H9 (cell line): ENCODE measurements at regions not wholly inside any gene's neighbourhood (a gene's known extent, or its start where the extent isn't known, plus 50 kb on each side); places are given as distances from the start of the nearest gene placed in this dataset.

Experiments used
- DNase-seq: peaks from one replicate; pipeline ENCODE4 v3.0.0-alpha.2; 2017
- H2AFZ ChIP-seq: one replicate; pipeline ENCODE4 v1.6.1; 2013; ENCODE audit warnings: mild to moderate bottlenecking, low read length, control low read depth, moderate library complexity
- H2AK5ac ChIP-seq: 2 replicates; pipeline ENCODE4 v1.6.1; 2013; ENCODE audit warnings: low read length, control low read depth, mixed read lengths; ENCODE audit not compliant: insufficient read length
- H2BK120ac ChIP-seq: one replicate; pipeline ENCODE4 v1.6.1; 2013; ENCODE audit warnings: low read depth, mild to moderate bottlenecking, low read length, control low read depth, inconsistent platforms; ENCODE audit not compliant: poor library complexity, severe bottlenecking
- H2BK12ac ChIP-seq: 2 replicates; pipeline ENCODE4 v1.6.1; 2013; ENCODE audit warnings: low read length, control low read depth, mixed read lengths, low read depth; ENCODE audit not compliant: insufficient read length
- H2BK15ac ChIP-seq: 2 replicates; pipeline ENCODE4 v1.6.1; 2013; ENCODE audit warnings: low read depth, low read length, control low read depth
- H2BK20ac ChIP-seq: one replicate; pipeline ENCODE4 v1.6.1; 2013; ENCODE audit warnings: low read depth, mild to moderate bottlenecking, low read length, control low read depth, inconsistent platforms; ENCODE audit not compliant: poor library complexity, severe bottlenecking
- H2BK5ac ChIP-seq: 2 replicates; pipeline ENCODE4 v1.6.1; 2013; ENCODE audit warnings: low read length, control low read depth, mixed read lengths; ENCODE audit not compliant: insufficient read length
- H3K14ac ChIP-seq: 2 replicates; pipeline ENCODE4 v1.6.1; 2013; ENCODE audit warnings: low read length, control low read depth; ENCODE audit not compliant: insufficient read depth
- H3K18ac ChIP-seq: 2 replicates; pipeline ENCODE4 v1.6.1; 2013; ENCODE audit warnings: low read depth, mild to moderate bottlenecking, mixed read lengths, low read length, control low read depth; ENCODE audit not compliant: insufficient read length
- H3K23ac ChIP-seq: 2 replicates; pipeline ENCODE4 v1.6.1; 2013; ENCODE audit warnings: low read length, control low read depth, mixed read lengths, low read depth; ENCODE audit not compliant: insufficient read length
- H3K23me2 ChIP-seq: 2 replicates; pipeline ENCODE4 v1.6.1; 2013; ENCODE audit warnings: low read depth, mild to moderate bottlenecking, mixed read lengths, low read length, control low read depth; ENCODE audit not compliant: insufficient read length, poor library complexity, severe bottlenecking
- H3K27ac ChIP-seq: 2 replicates; pipeline ENCODE4 v1.5.1; 2013; ENCODE audit warnings: low read length, control low read depth, mixed read lengths, low read depth; ENCODE audit not compliant: insufficient read length
- H3K27me3 ChIP-seq: 2 replicates; pipeline ENCODE4 v1.6.1; 2013; ENCODE audit warnings: low read length, control low read depth, inconsistent platforms; ENCODE audit not compliant: insufficient read depth
- H3K4ac ChIP-seq: 2 replicates; pipeline ENCODE4 v1.6.1; 2013; ENCODE audit warnings: low read depth, mild to moderate bottlenecking, control low read depth, inconsistent platforms, low read length, moderate library complexity
- H3K4me1 ChIP-seq: 2 replicates; pipeline ENCODE4 v1.6.1; 2013; ENCODE audit warnings: low read length, control low read depth, inconsistent platforms; ENCODE audit not compliant: insufficient read depth
- H3K4me2 ChIP-seq: 2 replicates; pipeline ENCODE4 v1.6.1; 2013; ENCODE audit warnings: low read length, control low read depth, mixed read lengths; ENCODE audit not compliant: insufficient read length, insufficient read depth
- H3K56ac ChIP-seq: 2 replicates; pipeline ENCODE4 v1.6.1; 2013; ENCODE audit warnings: low read depth, mild to moderate bottlenecking, mixed read lengths, low read length, control low read depth; ENCODE audit not compliant: insufficient read length
- H3K79me1 ChIP-seq: 2 replicates; pipeline ENCODE4 v1.6.1; 2013; ENCODE audit warnings: low read depth, mild to moderate bottlenecking, moderate library complexity, low read length, control low read depth, inconsistent platforms; ENCODE audit not compliant: insufficient read depth, poor library complexity, severe bottlenecking
- H3K79me2 ChIP-seq: 2 replicates; pipeline ENCODE4 v1.6.1; 2013; ENCODE audit warnings: low read length, control low read depth, inconsistent platforms; ENCODE audit not compliant: insufficient read depth
- H3K9ac ChIP-seq: 2 replicates; pipeline ENCODE4 v1.6.1; 2013; ENCODE audit warnings: low read length, control low read depth, mixed read lengths; ENCODE audit not compliant: insufficient read length; ENCODE audit errors: extremely low read depth
- H3K9me3 ChIP-seq: one replicate; pipeline ENCODE4 v1.6.1; 2013; ENCODE audit warnings: low read depth, low read length, inconsistent platforms; ENCODE audit not compliant: control insufficient read depth
- H3T11ph ChIP-seq: one replicate; pipeline ENCODE4 v1.6.1; 2013; ENCODE audit warnings: mild to moderate bottlenecking, low read length, control low read depth, inconsistent platforms
- H4K20me1 ChIP-seq: one replicate; pipeline ENCODE4 v1.6.1; 2013; ENCODE audit not compliant: control insufficient read depth, insufficient read length, insufficient read depth
- H4K5ac ChIP-seq: 2 replicates; pipeline ENCODE4 v1.6.1; 2013; ENCODE audit warnings: low read depth, mild to moderate bottlenecking, mixed read lengths, low read length, control low read depth; ENCODE audit not compliant: insufficient read length
- H4K8ac ChIP-seq: replicated peaks from 2 replicates; pipeline ENCODE4 v1.6.1; 2013; ENCODE audit warnings: low read length, control low read depth, mixed read lengths, low read depth; ENCODE audit not compliant: insufficient read length
- H4K91ac ChIP-seq: 2 replicates; pipeline ENCODE4 v1.6.1; 2013; ENCODE audit warnings: low read depth, mild to moderate bottlenecking, moderate library complexity, mixed read lengths, low read length, control low read depth; ENCODE audit not compliant: insufficient read length
- H3K27ac Mint-ChIP-seq, 3 experiments: 2 replicates in 2 of 3; 3 replicates in 1 of 3; pipeline ENCODE4 v1.8.0; 2020 to 2021; ENCODE audit warnings: mixed read lengths in 3 of 3, mild to moderate bottlenecking in 1 of 3, moderate library complexity in 1 of 3
- H3K27me3 Mint-ChIP-seq: 2 replicates; pipeline ENCODE4 v1.8.0; 2021; ENCODE audit warnings: low read depth, mild to moderate bottlenecking, moderate library complexity, mixed read lengths
- H3K36me3 Mint-ChIP-seq, 3 experiments: 2 replicates in 2 of 3; 3 replicates in 1 of 3; pipeline ENCODE4 v1.8.0; 2020 to 2021; ENCODE audit warnings: low read depth in 3 of 3, mixed read lengths in 3 of 3; ENCODE audit not compliant: insufficient read depth in 1 of 3
- H3K4me1 Mint-ChIP-seq, 2 experiments: 2 replicates each; pipeline ENCODE4 v1.8.0; 2020; ENCODE audit warnings: mixed read lengths in 2 of 2
- H3K4me3 Mint-ChIP-seq, 2 experiments: 2 replicates in 1 of 2; 3 replicates in 1 of 2; pipeline ENCODE4 v1.8.0; 2020 to 2021; ENCODE audit warnings: mild to moderate bottlenecking in 2 of 2, mixed read lengths in 2 of 2, moderate library complexity in 1 of 2
- H3K9me3 Mint-ChIP-seq, 2 experiments: 2 replicates in 1 of 2; 3 replicates in 1 of 2; pipeline ENCODE4 v1.8.0; 2020; ENCODE audit warnings: mild to moderate bottlenecking in 2 of 2, mixed read lengths in 2 of 2, moderate library complexity in 1 of 2
- CTCF ChIP-seq: fragments of 200-600 bp; sonication (generic); conservative IDR thresholded peaks from 3 replicates; pipeline ENCODE4 v1.8.0; 2021; ENCODE audit warnings: antibody characterized with exemption, mild to moderate bottlenecking
- WGBS: extraction: QIAGEN DNeasy Blood & Tissue Kit; methylation state at CpG from one replicate; pipeline ENCODE4 v1.1.7; 2013; ENCODE audit warnings: missing lambda C conversion rate, low lambda C conversion rate, mixed read lengths; ENCODE audit not compliant: insufficient read length; ENCODE audit errors: extremely low coverage; 5-methylcytosine and 5-hydroxymethylcytosine counted together

GRCh38 chr5:21397693-21398092, 1409.7 kb upstream of the CDH18 start:
- Histone ChIP-seq H3K9ac (no peak overlapping the region), H4K20me1 (no peaks in the 10 kb centered on the region), H3K27ac (no peak overlapping the region), H2BK12ac (no peak overlapping the region), H4K5ac (no peak overlapping the region), H3K4ac (no peak overlapping the region), H3K56ac (no peak overlapping the region), H2AFZ (no peak overlapping the region), H4K91ac (no peak overlapping the region), H2BK20ac (no peak overlapping the region), H3K18ac (no peak overlapping the region), H3K14ac (no peak overlapping the region), H2AK5ac (no peak overlapping the region), H3K4me1 (no peaks in the 10 kb centered on the region), H2BK120ac (no peak overlapping the region), H2BK5ac (no peak overlapping the region), H3K79me1 (no peaks in the 10 kb centered on the region), H3K27me3 (no peaks in the 10 kb centered on the region), H3T11ph (no peak overlapping the region), H3K4me2 (no peak overlapping the region), H3K9me3 (no peaks in the 10 kb centered on the region), H3K79me2 (no peaks in the 10 kb centered on the region), H4K8ac (no peak overlapping the region), H3K23me2 (no peaks in the 10 kb centered on the region), H2BK15ac (no peak overlapping the region), H3K23ac (no peak overlapping the region)
- Mint-ChIP-seq H3K4me3 (no peak overlapping the region), H3K4me1 (peaks cover 8 to 11% of the 10 kb centered on the region in 2 experiments; a peak in 3 of 4 replicates), H3K9me3 (no peaks in the 10 kb centered on the region), H3K27ac (no peak overlapping the region), H3K27me3 (no peaks in the 10 kb centered on the region), H3K36me3 (no peaks in the 10 kb centered on the region; a peak in 1 of 7 replicates)
- DNase-seq = no peak
- no CpG with 5 or more reads among the region's 2 CpGs for WGBS
- TF ChIP-seq CTCF = no peak
